Liver (tissue), 8 donors: ENCODE measurements at regions not wholly inside any gene's neighbourhood (a gene's known extent, or its start where the extent isn't known, plus 50 kb on each side); places are given as distances from the start of the nearest gene placed in this dataset.

Experiments used
- DNase-seq: peaks from one replicate; pipeline ENCODE4 v3.0.0-alpha.2; 2017; ENCODE audit warnings: low spot score
- H3K27ac ChIP-seq, 2 donors: one replicate each; pipeline ENCODE4 v1.7.0; 2013; ENCODE audit warnings: inconsistent platforms in 2 of 2, low read length in 2 of 2, control low read depth in 1 of 2, low read depth in 1 of 2, mild to moderate bottlenecking in 1 of 2
- H3K27me3 ChIP-seq, 4 donors: one replicate each; pipeline versions ENCODE4 v1.6.1 to v1.7.0; 2013; ENCODE audit warnings: low read length in 3 of 4, inconsistent platforms in 1 of 4, mild to moderate bottlenecking in 1 of 4, moderate library complexity in 1 of 4; ENCODE audit not compliant: control insufficient read depth in 4 of 4, insufficient read depth in 4 of 4
- H3K36me3 ChIP-seq, 4 donors: one replicate each; pipeline versions ENCODE4 v1.6.1 to v1.7.0; 2013; ENCODE audit warnings: low read length in 3 of 4, mild to moderate bottlenecking in 3 of 4, low read depth in 1 of 4, moderate library complexity in 1 of 4; ENCODE audit not compliant: control insufficient read depth in 4 of 4, insufficient read depth in 3 of 4
- H3K4me1 ChIP-seq, 4 donors: one replicate each; pipeline versions ENCODE4 v1.6.1 to v1.7.0; 2013; ENCODE audit warnings: low read length in 3 of 4, mild to moderate bottlenecking in 3 of 4, moderate library complexity in 1 of 4; ENCODE audit not compliant: control insufficient read depth in 4 of 4, insufficient read depth in 4 of 4
- H3K4me3 ChIP-seq, 3 donors: one replicate each; pipeline versions ENCODE4 v1.6.1 to v1.7.0; 2013; ENCODE audit warnings: low read length in 3 of 3, control low read depth in 1 of 3, low read depth in 1 of 3, mild to moderate bottlenecking in 1 of 3
- H3K9ac ChIP-seq, 2 donors: one replicate each; pipeline ENCODE4 v1.7.0; 2013; ENCODE audit warnings: low read length in 2 of 2, mild to moderate bottlenecking in 2 of 2, moderate library complexity in 2 of 2, control low read depth in 1 of 2, low read depth in 1 of 2
- H3K9me3 ChIP-seq, 4 donors: one replicate each; pipeline versions ENCODE4 v1.6.1 to v1.7.0; 2013; ENCODE audit warnings: low read length in 3 of 4; ENCODE audit not compliant: control insufficient read depth in 4 of 4
- CTCF ChIP-seq: fragments of 150-350 bp; IDR thresholded peaks from 2 replicates; pipeline ENCODE4 v1.5.1; 2017; ENCODE audit warnings: improper control_type of control experiment, low read depth, low read length; ENCODE audit not compliant: missing input control
- FOXA1 ChIP-seq: IDR thresholded peaks from 2 replicates; pipeline ENCODE4 v1.6.1; 2016; ENCODE audit warnings: antibody characterized with exemption
- FOXA2 ChIP-seq: IDR thresholded peaks from 2 replicates; pipeline ENCODE4 v1.6.1; 2016; ENCODE audit warnings: antibody characterized with exemption
- GABPA ChIP-seq, 2 donors: IDR thresholded peaks in 1 of 2; conservative IDR thresholded peaks in 1 of 2; 2 replicates each; pipeline ENCODE4 v1.6.1; 2016; ENCODE audit warnings: antibody characterized with exemption in 2 of 2, mild to moderate bottlenecking in 1 of 2, moderate library complexity in 1 of 2
- HNF4A ChIP-seq, 2 donors: conservative IDR thresholded peaks; 2 replicates each; pipeline ENCODE4 v1.6.1; 2016; ENCODE audit warnings: antibody characterized with exemption in 2 of 2, mild to moderate bottlenecking in 2 of 2
- HNF4G ChIP-seq: IDR thresholded peaks from 2 replicates; pipeline ENCODE4 v1.6.1; 2016; ENCODE audit warnings: antibody characterized with exemption
- MAX ChIP-seq: IDR thresholded peaks from 2 replicates; pipeline ENCODE4 v1.6.1; 2016; ENCODE audit warnings: antibody characterized with exemption
- NR2F2 ChIP-seq: IDR thresholded peaks from 2 replicates; pipeline ENCODE4 v1.6.1; 2016; ENCODE audit warnings: antibody characterized with exemption
- RAD21 ChIP-seq, 2 donors: IDR thresholded peaks; 2 replicates each; pipeline ENCODE4 v1.6.1; 2016; ENCODE audit warnings: antibody characterized with exemption in 2 of 2, mild to moderate bottlenecking in 2 of 2
- RXRA ChIP-seq, 2 donors: IDR thresholded peaks; 2 replicates each; pipeline ENCODE4 v1.6.1; 2017 to 2018; ENCODE audit warnings: antibody characterized with exemption in 2 of 2, mild to moderate bottlenecking in 1 of 2
- SP1 ChIP-seq: IDR thresholded peaks from 2 replicates; pipeline ENCODE4 v1.6.1; 2018; ENCODE audit warnings: antibody characterized with exemption, mild to moderate bottlenecking
- TAF1 ChIP-seq: conservative IDR thresholded peaks from 2 replicates; pipeline ENCODE4 v1.6.1; 2016; ENCODE audit warnings: antibody characterized with exemption, mild to moderate bottlenecking
- YY1 ChIP-seq: IDR thresholded peaks from 2 replicates; pipeline ENCODE4 v1.6.1; 2016; ENCODE audit warnings: antibody characterized with exemption, mild to moderate bottlenecking
- WGBS: extraction: QIAGEN DNeasy Blood & Tissue Kit; methylation state at CpG from one replicate; pipeline ENCODE4 v1.1.7; 2013; 5-methylcytosine and 5-hydroxymethylcytosine counted together
- TF ChIP-seq, protein P1 (sequence below): IDR thresholded peaks from 2 replicates; pipeline ENCODE4 v1.6.1; 2016; ENCODE audit warnings: antibody characterized with exemption, mild to moderate bottlenecking
- TF ChIP-seq, protein P2 (sequence below): IDR thresholded peaks from 2 replicates; pipeline ENCODE4 v1.6.1; 2016; ENCODE audit warnings: antibody characterized with exemption
- donor health status: healthy.
- donor health status: healthy.
- donor health status: healthy.
- donor health status: healthy.
- donor health status: healthy.

DNA sequence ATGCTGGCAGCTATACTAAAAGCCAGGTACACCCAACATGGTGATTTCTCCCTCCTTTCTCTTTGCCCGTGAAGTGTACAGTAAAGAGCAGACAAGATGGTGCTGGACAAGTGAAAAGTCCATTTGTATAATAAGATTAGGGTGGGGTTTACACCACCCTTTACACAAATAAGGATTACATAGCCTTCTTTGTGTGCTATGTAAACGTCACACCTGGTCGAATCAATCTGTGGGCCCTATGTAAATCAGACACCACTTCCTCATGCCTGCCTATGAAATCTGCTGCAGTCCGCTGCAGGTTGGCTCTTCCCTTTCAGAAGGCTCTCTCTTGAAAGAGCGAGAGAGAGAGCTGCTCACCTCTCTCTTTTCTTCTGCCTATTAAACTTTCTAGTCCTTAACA, 1054.3 kb upstream of the SLC39A10 start:
- WGBS: 65% methylated on average over 5 of the region's 5 CpGs
- no peak for TF ChIP-seq RXRA (IDR thresholded peaks at IDR 0.05)
- TF ChIP-seq YY1: no peak
- TF ChIP-seq RAD21 (IDR thresholded peaks at IDR 0.05): no peak
- TF ChIP-seq FOXA1: no peak
- TF ChIP-seq MAX: no peak
- no peak for TF ChIP-seq HNF4G
- TF ChIP-seq, protein P1, sequence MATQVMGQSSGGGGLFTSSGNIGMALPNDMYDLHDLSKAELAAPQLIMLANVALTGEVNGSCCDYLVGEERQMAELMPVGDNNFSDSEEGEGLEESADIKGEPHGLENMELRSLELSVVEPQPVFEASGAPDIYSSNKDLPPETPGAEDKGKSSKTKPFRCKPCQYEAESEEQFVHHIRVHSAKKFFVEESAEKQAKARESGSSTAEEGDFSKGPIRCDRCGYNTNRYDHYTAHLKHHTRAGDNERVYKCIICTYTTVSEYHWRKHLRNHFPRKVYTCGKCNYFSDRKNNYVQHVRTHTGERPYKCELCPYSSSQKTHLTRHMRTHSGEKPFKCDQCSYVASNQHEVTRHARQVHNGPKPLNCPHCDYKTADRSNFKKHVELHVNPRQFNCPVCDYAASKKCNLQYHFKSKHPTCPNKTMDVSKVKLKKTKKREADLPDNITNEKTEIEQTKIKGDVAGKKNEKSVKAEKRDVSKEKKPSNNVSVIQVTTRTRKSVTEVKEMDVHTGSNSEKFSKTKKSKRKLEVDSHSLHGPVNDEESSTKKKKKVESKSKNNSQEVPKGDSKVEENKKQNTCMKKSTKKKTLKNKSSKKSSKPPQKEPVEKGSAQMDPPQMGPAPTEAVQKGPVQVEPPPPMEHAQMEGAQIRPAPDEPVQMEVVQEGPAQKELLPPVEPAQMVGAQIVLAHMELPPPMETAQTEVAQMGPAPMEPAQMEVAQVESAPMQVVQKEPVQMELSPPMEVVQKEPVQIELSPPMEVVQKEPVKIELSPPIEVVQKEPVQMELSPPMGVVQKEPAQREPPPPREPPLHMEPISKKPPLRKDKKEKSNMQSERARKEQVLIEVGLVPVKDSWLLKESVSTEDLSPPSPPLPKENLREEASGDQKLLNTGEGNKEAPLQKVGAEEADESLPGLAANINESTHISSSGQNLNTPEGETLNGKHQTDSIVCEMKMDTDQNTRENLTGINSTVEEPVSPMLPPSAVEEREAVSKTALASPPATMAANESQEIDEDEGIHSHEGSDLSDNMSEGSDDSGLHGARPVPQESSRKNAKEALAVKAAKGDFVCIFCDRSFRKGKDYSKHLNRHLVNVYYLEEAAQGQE: no peak
- TF ChIP-seq HNF4A (conservative IDR thresholded peaks at IDR 0.05): no peak
- TF ChIP-seq FOXA2: no peak
- no peak for TF ChIP-seq TAF1
- TF ChIP-seq NR2F2: no peak
- TF ChIP-seq, protein P2, sequence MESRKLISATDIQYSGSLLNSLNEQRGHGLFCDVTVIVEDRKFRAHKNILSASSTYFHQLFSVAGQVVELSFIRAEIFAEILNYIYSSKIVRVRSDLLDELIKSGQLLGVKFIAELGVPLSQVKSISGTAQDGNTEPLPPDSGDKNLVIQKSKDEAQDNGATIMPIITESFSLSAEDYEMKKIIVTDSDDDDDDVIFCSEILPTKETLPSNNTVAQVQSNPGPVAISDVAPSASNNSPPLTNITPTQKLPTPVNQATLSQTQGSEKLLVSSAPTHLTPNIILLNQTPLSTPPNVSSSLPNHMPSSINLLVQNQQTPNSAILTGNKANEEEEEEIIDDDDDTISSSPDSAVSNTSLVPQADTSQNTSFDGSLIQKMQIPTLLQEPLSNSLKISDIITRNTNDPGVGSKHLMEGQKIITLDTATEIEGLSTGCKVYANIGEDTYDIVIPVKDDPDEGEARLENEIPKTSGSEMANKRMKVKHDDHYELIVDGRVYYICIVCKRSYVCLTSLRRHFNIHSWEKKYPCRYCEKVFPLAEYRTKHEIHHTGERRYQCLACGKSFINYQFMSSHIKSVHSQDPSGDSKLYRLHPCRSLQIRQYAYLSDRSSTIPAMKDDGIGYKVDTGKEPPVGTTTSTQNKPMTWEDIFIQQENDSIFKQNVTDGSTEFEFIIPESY: no peak
- no peak for TF ChIP-seq SP1

GRCh38 chr2:194591192-194591591, 1065.8 kb upstream of the SLC39A10 start:
- H3K9me3 ChIP-seq: no peaks in the 10 kb centered on the region
- no peaks in the 10 kb centered on the region for H3K4me1 ChIP-seq
- no peak overlapping the region for H3K9ac ChIP-seq
- DNase-seq: no peak
- no peaks in the 10 kb centered on the region for H3K36me3 ChIP-seq
- TF ChIP-seq FOXA2 (no peak), GABPA (IDR thresholded peaks at IDR 0.05 in 1 of 2, conservative IDR thresholded peaks at IDR 0.05 in 1 of 2) (no peak), MAX (no peak), TAF1 (no peak), NR2F2 (no peak), CTCF (no peak), RAD21 (IDR thresholded peaks at IDR 0.05) (no peak)
- TF ChIP-seq, protein P1: no peak
- no peak overlapping the region for H3K4me3 ChIP-seq
- no peaks in the 10 kb centered on the region for H3K27me3 ChIP-seq
- 55% methylated on average over 1 of the region's 1 CpG for WGBS
- no peak overlapping the region for H3K27ac ChIP-seq

More for the DNA sequence above, 1054.3 kb upstream of the SLC39A10 start:
- Histone ChIP-seq H3K4me1 (no peaks in the 10 kb centered on the region), H3K9me3 (peaks cover 0 to 12% (median 7%) of the 10 kb centered on the region in 4 donors), H3K27ac (no peak overlapping the region), H3K4me3 (no peak overlapping the region), H3K36me3 (no peaks in the 10 kb centered on the region), H3K27me3 (no peaks in the 10 kb centered on the region), H3K9ac (no peak overlapping the region)
- no peak for DNase-seq
